DMS53 treated with DMSO at 0.1 percent for 48 hours (cell line): ENCODE measurements at regions not wholly inside any gene's neighbourhood (a gene's known extent, or its start where the extent isn't known, plus 50 kb on each side); places are given as distances from the start of the nearest gene placed in this dataset.

Experiments used
- DNase-seq: peaks from one replicate; lab custom pipeline; 2025; ENCODE audit not compliant: unreplicated experiment; lab: John Stamatoyannopoulos, UW

GRCh38 chr10:27599546-27599945 lies 95.4 kb downstream of the RAB18 start:
- DNase-seq = no peak

GRCh38 chr10:27600930-27601329 lies 96.8 kb downstream of the RAB18 start:
- no peak for DNase-seq

GRCh38 chr10:27601503-27601902 lies 97.4 kb downstream of the RAB18 start:
- no peak for DNase-seq

GRCh38 chr10:27601946-27602538 lies 97.9 kb downstream of the RAB18 start:
- DNase-seq = no peak

GRCh38 chr10:27603104-27603503 lies 99.0 kb downstream of the RAB18 start:
- no peak for DNase-seq

GRCh38 chr10:27605318-27605717 lies 101.2 kb downstream of the RAB18 start:
- DNase-seq = no peak

- DNase-seq = no peak
Observed at GRCh38 chr10:27607591-27607990, 103.5 kb downstream of the RAB18 start.

GRCh38 chr10:27611236-27611635 lies 107.1 kb downstream of the RAB18 start:
- DNase-seq = peak; percentile 4

GRCh38 chr10:27611744-27612550 lies 107.8 kb downstream of the RAB18 start:
- DNase-seq = no peak

- no peak for DNase-seq
Observed at GRCh38 chr10:27612551-27613035, 108.5 kb downstream of the RAB18 start.

- no peak for DNase-seq
Observed at GRCh38 chr10:27614776-27615175, 110.7 kb downstream of the RAB18 start.

GRCh38 chr10:27618036-27618615 lies 114.0 kb downstream of the RAB18 start:
- no peak for DNase-seq

GRCh38 chr10:27618906-27619305 lies 114.8 kb downstream of the RAB18 start:
- DNase-seq = no peak

- DNase-seq = no peak
Observed at GRCh38 chr10:27619329-27619728, 115.2 kb downstream of the RAB18 start.

- no peak for DNase-seq
Observed at GRCh38 chr10:27620430-27621397, 116.6 kb downstream of the RAB18 start.

- no peak for DNase-seq
Observed at GRCh38 chr10:27621461-27621860, 117.4 kb downstream of the RAB18 start.

- DNase-seq = no peak
Observed at GRCh38 chr10:27622596-27622995, 118.5 kb downstream of the RAB18 start.
